ENCODE measurements at regions not wholly inside any gene's neighbourhood (a gene's known extent, or its start where the extent isn't known, plus 50 kb on each side); places are given as distances from the start of the nearest gene placed in this dataset.

DNA sequence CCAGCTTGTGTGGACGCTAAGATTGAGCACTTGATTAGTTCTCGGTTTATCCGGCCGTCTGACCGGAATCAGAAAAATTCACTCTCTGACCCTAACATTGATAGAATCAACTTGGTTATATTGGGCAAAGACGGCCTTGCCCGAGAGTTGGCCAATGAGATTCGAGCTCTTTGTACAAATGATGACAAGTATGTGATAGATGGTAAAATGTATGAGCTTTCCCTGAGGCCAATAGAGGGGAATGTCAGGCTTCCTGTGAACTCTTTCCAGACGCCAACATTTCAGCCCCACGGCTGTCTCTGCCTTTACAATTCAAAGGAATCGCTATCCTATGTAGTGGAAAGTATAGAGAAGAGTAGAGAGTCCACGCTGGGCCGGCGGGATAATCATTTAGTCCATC lies 59.6 kb downstream of the ARHGAP35 start:
- TF ChIP-seq, protein P1, sequence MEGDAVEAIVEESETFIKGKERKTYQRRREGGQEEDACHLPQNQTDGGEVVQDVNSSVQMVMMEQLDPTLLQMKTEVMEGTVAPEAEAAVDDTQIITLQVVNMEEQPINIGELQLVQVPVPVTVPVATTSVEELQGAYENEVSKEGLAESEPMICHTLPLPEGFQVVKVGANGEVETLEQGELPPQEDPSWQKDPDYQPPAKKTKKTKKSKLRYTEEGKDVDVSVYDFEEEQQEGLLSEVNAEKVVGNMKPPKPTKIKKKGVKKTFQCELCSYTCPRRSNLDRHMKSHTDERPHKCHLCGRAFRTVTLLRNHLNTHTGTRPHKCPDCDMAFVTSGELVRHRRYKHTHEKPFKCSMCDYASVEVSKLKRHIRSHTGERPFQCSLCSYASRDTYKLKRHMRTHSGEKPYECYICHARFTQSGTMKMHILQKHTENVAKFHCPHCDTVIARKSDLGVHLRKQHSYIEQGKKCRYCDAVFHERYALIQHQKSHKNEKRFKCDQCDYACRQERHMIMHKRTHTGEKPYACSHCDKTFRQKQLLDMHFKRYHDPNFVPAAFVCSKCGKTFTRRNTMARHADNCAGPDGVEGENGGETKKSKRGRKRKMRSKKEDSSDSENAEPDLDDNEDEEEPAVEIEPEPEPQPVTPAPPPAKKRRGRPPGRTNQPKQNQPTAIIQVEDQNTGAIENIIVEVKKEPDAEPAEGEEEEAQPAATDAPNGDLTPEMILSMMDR (IDR thresholded peaks at IDR 0.05), result no peak
- no peak for TF ChIP-seq EZH2 (IDR thresholded peaks at IDR 0.05)

Data from neural progenitor cell (in vitro differentiated cells).